K562 (cell line): ENCODE measurements at regions not wholly inside any gene's neighbourhood (a gene's known extent, or its start where the extent isn't known, plus 50 kb on each side); places are given as distances from the start of the nearest gene placed in this dataset.

Source experiments
- CHD4 ChIP-seq: fragments of 200-600 bp; sonication (generic); IDR thresholded peaks from 3 replicates; pipeline ENCODE4 v1.6.1; 2012; ENCODE audit warnings: low read depth, mild to moderate bottlenecking, mixed read lengths, low read length, inconsistent platforms; ENCODE audit not compliant: insufficient read depth, insufficient replicate concordance, poor library complexity, severe bottlenecking
- MLLT1 ChIP-seq, 2 experiments: fragments of 450-650 bp; IDR thresholded peaks; 2 replicates each; pipeline ENCODE4 v1.6.1; 2016
- RAD21 ChIP-seq, 2 experiments: fragments of 250-450 bp in 1 of 2; fragments of 450-650 bp in 1 of 2; sonication (Bioruptor Pico) in 1 of 2; formaldehyde crosslinking in 1 of 2; IDR thresholded peaks in 1 of 2; conservative IDR thresholded peaks in 1 of 2; 2 replicates each; pipeline versions ENCODE4 v1.4.0 to v1.8.0; 2020 to 2022; ENCODE audit warnings: mild to moderate bottlenecking in 2 of 2, moderate library complexity in 1 of 2
- ZFP36 ChIP-seq: fragments of 150-350 bp; IDR thresholded peaks from 2 replicates; pipeline ENCODE4 v1.6.1; 2018; ENCODE audit warnings: low read length, low read depth; ENCODE audit not compliant: partially characterized antibody
- TF ChIP-seq, protein P1 (sequence below): fragments of 250-450 bp; sonication (Bioruptor Pico); IDR thresholded peaks from 2 replicates; pipeline ENCODE4 v1.8.0; 2021; ENCODE audit warnings: moderate library complexity, mild to moderate bottlenecking, inconsistent platforms

DNA sequence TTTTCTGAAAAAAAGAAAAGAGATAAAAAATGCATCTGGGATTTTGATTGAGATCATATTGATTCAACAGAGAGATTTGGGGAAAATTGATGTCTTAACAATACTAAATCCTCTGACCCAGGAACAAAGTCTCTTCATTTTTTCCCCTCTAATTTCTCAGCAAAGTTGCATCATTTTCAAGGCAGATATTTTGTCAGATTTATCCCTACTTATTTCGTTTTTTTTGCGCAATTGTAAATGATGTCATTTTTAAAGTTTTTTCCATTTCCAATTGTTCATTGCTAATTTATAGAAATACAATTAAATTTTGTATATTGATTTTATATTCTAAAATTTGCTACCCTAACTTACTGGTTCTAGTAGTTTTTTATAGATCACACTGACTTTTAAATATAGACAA lies 97.7 kb upstream of the TMEM170B start:
- TF ChIP-seq MLLT1 (IDR thresholded peaks at IDR 0.05) (no peak), RAD21 (CRISPR knock-in tag; conservative IDR thresholded peaks at IDR 0.05 in 1 of 2, IDR thresholded peaks at IDR 0.05 in 1 of 2) (no peak), CHD4 (no peak), ZFP36 (no peak)
- TF ChIP-seq, protein P1, sequence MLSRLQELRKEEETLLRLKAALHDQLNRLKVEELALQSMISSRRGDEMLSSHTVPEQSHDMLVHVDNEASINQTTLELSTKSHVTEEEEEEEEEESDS (CRISPR knock-in tag) = no peak
